ENCODE measurements at regions not wholly inside any gene's neighbourhood (a gene's known extent, or its start where the extent isn't known, plus 50 kb on each side); places are given as distances from the start of the nearest gene placed in this dataset.

GRCh38 chr3:127457546-127458145 lies 132.9 kb downstream of the TPRA1 start:
- no peak for DNase-seq

DNA sequence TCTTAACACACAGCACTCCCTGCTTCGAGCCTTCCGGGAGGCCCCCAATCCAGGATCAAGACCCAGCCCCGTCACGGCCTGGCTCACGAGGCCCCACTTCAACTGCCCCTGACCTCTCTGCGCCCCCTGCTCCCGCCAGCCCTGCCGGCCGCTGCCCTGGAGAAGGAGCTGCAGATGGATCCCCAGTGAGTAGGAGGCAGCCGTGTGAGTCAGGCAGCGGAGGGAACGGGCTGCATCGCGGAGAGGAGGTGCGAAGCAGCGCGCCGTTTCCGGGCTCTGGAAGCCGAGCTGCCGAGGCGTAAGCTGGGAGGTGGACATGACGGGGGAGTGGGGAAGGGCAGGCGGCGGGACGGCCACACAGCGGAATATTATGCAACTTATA lies 133.4 kb downstream of the TPRA1 start:
- DNase-seq: peak; percentile 47

GRCh38 chr3:127456471-127457093 lies 134.0 kb downstream of the TPRA1 start:
- no peak for DNase-seq

- peak; percentile 80 for DNase-seq
These were observed 134.7 kb downstream of the TPRA1 start for GRCh38 chr3:127455541-127456450.

DNA sequence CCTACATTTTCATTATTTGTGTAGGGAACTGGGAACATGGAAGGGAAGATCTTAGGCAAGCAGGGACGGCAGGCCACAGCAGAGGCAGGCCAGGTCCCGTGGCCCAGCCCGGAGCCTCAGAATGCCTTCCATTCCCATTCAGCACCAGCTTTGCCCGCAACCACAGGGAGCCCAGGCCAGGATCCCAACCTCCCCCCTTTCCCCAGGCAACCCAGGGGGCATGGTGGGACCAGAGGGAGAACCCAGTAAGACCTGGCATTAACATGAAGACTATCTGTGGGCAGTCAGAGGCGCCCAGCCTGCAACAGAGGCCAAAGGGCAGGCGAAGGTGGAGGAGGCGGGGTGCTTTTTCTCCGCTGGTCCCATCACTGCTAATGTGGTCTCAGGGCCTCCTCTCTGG lies 135.6 kb downstream of the TPRA1 start:
- DNase-seq: no peak

DNA sequence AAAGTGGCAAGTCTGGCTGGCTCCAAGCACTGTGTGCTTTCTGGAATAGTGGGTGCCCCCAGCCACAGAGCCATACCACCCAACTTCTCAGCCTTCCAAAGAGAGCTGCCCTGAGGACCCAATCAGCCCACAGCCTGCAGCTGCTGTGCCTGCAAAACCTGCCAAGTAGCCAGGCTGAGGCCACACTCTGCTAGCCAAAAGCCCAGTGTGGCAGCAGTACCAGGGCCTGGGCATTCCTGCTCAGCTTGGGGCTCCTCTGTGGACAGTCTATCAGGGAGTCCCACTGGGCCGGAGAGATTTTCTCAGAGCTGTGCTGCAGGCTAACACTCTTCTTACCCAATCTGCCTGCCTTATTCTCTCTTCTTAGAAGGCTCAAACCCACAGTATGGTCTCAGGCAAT lies 136.5 kb downstream of the TPRA1 start:
- no peak for DNase-seq

DNA sequence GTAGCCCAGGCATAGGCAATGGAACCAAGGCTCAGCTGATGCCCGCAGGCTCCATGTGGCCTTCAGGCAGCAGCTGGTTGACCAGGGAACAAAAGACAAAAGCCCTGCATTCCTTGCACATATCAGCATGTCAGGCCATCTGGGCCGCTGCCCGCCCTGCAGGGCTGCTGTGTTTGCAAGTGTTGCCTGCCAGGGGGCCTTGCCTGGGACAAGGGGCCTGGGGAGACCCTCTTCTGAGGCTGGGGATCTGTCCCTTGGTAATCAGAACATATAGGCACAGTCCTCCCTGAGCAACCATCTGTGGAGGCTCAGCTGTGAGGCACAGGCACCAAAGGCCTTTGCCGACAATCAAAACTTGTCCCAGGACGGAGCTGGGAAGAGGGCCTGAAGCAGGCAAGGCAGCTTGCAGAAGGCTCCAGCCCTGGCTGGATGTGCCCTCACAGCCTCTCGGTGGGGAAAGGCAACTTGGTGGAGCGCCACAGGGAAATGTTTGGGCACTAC lies 138.2 kb downstream of the TPRA1 start:
- no peak for DNase-seq

DNA sequence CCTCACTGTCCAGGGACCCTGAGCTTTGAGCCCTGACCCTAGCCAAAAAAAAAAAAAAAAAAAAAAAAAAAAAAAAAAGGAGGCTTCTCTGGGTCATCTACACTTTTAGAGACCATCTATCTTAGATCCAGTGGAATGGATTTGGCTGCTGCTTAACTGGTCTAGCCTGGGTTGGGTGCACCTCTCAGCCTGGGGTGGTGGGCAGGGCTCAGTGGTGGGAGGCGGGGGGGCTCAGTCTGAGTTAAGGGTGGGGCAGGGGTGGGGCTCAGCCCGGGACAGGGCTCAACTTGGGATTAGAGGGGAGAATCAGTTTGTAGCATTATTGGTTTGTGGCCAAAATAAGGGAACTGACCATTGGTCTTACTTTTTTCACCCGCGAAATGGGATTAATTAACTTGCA lies 139.2 kb downstream of the TPRA1 start:
- no peak for DNase-seq

DNA sequence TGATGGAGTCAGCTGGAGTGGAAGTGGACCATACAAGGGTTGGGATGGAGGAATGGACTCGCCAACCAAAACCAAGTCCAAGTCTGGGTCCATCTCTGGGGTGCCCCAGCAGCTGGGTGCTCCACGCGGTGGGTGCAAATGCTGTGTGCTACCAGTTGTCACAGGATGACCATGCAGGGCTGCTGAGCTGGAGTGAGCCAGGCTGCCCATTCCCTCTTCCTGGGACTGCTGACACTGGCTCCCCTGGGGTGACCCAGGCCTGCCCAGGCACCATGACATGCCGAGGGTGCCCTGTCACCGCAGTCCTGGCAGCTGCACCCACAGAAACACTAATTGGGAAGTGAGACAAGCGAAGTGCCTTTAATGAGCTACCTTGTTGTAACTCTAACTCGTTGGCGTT lies 140.2 kb downstream of the TPRA1 start:
- DNase-seq: no peak

DNA sequence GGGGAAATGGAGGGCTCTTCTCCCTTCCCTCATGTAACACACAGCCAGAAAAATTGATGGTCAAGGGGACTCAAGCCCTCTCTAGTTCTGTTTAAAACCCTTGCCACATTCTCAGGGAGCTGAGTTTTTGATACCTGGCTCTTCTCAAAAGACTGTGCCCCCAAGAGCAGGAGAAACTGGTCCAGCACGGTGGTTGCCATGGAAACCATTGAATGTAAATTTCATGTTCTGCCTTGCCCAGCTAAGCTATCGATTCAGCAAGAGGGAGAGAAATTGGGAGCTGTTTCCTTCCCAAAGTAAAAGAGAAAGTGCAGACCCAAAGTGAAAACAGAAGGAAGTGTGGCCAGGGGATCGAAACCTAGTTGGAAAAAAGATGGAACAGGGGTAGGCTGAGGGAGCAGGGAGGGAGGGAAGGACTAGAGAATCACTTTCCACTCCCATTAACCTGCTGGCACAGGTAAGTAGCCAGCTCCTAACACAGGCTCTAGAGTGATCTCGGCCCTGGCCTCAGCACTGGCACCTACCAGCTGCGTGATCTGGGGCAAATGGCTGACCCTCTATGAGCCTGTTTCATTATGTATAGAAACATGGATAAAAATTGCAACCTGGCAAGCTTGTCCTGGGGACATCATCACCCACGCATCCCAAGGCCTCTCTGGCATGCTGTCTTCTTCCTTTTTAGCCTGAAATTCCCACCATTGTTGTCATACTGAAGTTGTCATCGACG lies 140.9 kb downstream of the TPRA1 start:
- no peak for DNase-seq

DNA sequence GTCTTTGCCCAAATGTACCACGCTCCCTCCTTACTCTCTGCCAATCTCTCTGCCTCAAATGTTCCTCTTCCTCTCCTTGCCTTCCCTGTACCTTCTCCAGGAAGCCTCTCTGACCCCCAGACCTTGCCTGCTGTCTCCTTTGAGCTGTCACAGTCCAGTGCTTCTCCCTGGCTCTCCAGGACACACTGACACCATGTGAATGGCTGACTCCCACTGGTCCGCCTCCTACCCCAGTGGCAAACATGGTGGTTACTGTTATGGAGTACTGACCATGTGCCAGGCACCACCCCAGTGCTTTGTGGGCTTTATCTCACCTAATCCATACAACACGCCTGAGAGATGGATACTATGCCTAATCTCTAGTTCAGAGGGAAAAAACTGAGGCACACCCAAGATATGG lies 141.9 kb downstream of the TPRA1 start:
- DNase-seq: no peak

DNA sequence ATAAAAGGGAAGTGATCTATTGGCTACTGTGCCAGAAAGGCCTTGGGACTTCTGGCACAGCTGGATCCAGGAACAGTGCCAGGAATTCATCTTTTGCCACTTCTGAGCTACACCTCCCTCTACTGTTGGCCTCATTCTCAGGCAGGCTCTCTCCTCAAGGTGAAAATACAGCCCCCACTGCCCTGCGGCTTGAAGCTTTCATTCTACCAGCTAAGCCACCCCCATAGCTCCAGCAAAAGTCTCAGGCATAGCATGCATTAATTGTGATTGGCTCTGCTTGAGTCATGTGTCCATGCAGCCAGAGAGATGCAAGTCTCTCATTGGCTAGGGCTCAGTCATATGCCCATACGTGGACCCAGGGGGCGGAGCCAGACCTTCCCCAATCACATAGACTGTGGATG lies 142.4 kb downstream of the TPRA1 start:
- DNase-seq: peak; percentile 52

DNA sequence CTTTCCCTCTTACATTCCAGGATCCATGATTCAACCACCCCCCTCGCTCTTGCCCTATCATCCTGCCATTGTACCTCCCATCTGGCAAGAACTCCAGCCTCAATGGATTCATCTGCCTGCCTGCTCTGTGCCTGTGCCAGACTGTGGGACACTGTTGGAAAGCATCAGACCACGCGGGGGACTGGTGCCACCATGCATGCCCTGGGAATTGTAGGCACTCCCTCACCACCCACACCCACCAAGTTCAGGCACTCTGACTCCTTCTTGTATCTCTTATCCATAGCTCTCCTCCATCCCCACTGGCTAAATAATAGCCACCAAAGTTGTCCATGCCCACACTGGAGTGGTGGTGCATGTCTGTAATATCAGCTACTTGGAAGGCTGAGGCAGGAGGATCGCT lies 143.8 kb downstream of the TPRA1 start:
- no peak for DNase-seq

GRCh38 chr3:127445581-127446343 lies 144.8 kb downstream of the TPRA1 start:
- no peak for DNase-seq

- no peak for DNase-seq
These were observed 145.8 kb downstream of the TPRA1 start for GRCh38 chr3:127444761-127445160.

DNA sequence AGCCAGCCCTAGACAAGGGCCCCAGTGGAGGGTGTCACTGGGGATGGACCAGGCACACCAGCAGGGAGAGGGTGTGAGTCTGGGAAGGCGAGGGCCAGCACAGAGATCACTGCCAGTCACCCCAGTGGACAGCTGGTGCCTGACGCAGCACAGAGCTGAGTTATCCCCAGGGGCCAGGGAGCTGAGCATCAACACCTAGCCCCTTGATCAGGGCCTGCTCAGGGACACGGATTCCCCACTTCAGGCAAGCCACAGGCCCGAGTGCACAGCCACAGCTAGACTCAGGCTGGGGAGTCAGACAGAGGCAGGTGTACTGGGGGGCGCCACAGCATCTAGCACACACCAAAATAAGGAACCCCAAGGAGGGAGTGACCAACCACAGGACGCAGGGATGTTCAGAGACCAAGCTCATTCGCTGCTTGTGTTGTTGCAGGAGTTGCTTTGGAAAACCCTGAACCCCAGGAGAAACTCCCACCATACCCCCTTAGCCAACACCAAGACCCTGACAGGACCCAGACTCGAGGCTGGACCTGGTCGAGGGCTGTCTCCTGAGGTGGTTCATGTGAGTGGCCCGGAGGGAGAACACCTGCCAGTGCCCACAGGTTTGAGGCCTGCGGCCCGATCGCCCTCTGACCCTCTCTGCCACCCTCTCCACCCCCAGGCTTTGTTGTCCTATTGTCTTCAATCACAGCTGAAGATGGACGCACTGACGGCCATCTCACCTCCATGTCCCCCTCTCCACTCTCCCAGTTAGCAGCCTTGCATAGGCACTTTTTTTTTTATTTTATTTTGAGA lies 146.8 kb downstream of the TPRA1 start:
- DNase-seq: no peak

- no peak for DNase-seq
These were observed 148.0 kb downstream of the TPRA1 start for GRCh38 chr3:127442506-127442905.

DNA sequence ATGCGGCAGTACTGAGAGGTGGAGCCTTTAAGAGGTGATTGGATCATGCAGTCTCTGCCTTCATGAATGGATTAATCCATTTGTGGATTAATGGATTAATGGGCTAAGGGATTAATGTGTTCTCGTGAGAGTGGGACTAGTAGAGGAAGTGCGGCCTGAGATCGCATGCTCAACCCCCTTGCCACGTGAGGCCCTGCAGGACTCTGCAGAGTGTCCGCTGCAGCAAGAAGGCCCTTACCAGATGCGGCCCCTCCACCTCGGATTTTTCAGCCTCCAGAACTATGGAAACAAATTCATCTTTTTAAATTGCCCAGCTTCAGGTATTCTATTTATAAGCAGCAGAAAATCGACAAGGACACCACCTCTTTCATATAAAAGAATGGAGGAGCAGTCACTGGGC lies 148.8 kb downstream of the TPRA1 start:
- no peak for DNase-seq

DNA sequence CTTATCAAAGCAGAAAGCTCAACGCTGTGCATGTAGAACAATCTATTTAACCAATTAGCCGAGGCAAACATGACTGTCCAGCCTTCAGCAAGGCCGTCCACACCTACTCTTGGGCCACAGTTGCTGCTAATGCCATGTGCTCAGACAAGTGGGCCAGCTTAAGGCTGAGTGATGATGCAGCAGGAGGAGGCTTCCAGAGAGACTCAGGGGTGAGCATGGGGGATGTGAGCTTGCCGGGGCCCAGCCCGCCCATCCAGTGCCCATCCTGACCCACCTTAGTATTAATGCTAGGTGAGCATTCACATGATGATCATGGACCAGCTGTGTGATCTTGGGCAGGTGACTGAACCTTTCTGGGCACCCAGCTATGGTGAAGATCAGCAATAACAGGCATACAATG lies 150.1 kb downstream of the TPRA1 start:
- no peak for DNase-seq

DNA sequence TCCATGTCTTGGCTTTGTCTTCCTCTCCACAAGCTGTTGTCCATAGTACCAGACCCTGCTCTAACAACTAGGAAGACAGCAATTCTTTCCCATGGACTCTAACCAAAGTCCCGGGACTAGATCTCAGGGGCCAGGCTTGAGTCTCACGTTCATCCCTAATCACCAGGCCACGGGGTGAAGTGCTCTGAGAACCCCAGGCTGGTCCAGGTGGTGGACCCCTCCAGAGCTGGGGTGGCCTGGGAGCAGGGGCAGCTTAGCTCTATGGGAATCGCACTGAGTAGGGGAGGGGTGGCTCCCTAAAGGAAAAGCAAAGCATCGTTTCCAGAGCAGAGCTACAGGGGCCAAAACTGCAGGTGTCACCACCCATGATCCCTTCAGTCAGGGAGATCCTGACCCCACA lies 150.9 kb downstream of the TPRA1 start:
- no peak for DNase-seq

- DNase-seq: no peak
These were observed 151.1 kb upstream of the PRR20G start for GRCh38 chr3:127438951-127439350.

- no peak for DNase-seq
These were observed 150.5 kb upstream of the PRR20G start for GRCh38 chr3:127438371-127438770.
